ENCODE measurements at regions not wholly inside any gene's neighbourhood (a gene's known extent, or its start where the extent isn't known, plus 50 kb on each side); places are given as distances from the start of the nearest gene placed in this dataset.

DNA sequence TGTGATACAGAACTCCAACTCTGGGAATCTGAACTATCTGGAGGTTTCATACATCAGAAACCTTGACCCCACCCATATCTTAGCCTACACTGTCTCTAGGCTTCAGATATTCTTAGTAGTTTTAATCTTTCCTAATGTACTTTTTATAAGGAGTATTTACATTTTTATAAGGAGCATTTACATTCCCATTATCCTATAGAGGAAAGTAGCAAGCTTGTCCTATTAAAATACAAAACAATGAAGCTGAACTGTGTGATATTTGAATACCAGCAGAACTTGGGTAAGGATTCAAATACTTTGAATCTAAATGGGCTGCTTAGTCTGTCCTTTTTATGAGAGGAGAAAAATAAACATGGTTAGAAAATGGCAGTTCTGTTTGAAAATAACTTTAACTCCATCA, 247.4 kb downstream of the FMR1NB start:
- DNase-seq (ENCODE audit: low spot score) = no peak
- TF ChIP-seq, protein P1, sequence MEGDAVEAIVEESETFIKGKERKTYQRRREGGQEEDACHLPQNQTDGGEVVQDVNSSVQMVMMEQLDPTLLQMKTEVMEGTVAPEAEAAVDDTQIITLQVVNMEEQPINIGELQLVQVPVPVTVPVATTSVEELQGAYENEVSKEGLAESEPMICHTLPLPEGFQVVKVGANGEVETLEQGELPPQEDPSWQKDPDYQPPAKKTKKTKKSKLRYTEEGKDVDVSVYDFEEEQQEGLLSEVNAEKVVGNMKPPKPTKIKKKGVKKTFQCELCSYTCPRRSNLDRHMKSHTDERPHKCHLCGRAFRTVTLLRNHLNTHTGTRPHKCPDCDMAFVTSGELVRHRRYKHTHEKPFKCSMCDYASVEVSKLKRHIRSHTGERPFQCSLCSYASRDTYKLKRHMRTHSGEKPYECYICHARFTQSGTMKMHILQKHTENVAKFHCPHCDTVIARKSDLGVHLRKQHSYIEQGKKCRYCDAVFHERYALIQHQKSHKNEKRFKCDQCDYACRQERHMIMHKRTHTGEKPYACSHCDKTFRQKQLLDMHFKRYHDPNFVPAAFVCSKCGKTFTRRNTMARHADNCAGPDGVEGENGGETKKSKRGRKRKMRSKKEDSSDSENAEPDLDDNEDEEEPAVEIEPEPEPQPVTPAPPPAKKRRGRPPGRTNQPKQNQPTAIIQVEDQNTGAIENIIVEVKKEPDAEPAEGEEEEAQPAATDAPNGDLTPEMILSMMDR (IDR thresholded peaks at IDR 0.05) = no peak
- Histone ChIP-seq H3K27me3 (replicated peaks; ENCODE audit: insufficient read depth) (no peaks in the 10 kb centered on the region), H3K27ac (no peak overlapping the region), H3K4me3 (no peak overlapping the region), H3K9me3 (no peaks in the 10 kb centered on the region), H3K4me1 (ENCODE audit: control insufficient read depth in 1 of 2, low read depth in 2 of 2) (no peaks in the 10 kb centered on the region), H3K36me3 (no peaks in the 10 kb centered on the region)
- ATAC-seq (ENCODE audit: insufficient number of reproducible peaks, low FRiP score, low read depth) = no peak

DNA sequence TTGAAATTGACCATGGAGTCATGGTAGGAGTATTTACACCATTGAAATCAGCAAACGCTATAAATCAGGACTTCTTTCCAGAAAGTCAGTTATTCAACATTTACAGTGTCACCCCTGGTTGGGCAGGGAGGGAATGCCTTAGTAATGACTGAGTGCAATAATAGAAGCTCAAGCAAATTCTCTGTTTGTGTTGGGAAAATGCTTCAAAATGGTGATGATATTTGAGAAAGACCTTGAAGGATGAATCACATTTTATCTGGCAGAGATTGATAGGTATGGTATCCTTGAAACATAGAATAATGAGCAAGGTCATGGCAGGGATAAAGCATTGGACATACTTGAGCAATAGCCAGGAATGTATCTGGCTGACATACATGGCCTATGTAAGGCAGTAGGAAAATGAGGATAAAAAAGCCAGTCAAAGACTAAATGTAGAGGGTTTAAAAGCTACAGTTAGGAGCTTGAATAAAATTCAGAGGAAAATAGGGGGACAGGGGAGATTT, 248.7 kb downstream of the FMR1NB start:
- Histone ChIP-seq H3K9me3 (no peaks in the 10 kb centered on the region), H3K27me3 (replicated peaks; ENCODE audit: insufficient read depth) (no peaks in the 10 kb centered on the region), H3K36me3 (no peaks in the 10 kb centered on the region), H3K27ac (no peak overlapping the region), H3K4me1 (ENCODE audit: control insufficient read depth in 1 of 2, low read depth in 2 of 2) (no peaks in the 10 kb centered on the region), H3K4me3 (no peak overlapping the region)
- no peak for ATAC-seq (ENCODE audit: insufficient number of reproducible peaks, low FRiP score, low read depth)
- TF ChIP-seq, protein P1 (IDR thresholded peaks at IDR 0.05) = no peak
- DNase-seq (ENCODE audit: low spot score) = no peak

DNA sequence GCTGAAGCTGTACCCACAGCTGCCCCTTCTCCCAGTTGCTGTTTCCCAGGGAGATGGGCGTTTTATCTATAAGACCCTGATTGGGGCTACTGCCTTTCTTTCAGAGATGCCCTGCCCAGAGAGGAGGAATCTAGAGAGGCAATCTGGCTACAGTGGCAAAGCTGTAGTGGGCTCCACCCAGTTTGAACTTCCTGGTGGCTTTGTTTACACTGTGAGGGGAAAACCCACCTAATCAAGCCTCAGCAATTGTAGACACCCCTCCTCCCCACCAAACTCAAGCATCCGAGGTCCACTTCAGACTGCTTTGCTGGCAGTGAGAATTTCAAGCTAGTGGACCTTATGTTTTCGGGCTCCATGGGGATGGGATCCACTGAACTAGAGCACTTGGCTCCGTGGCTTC, 240.4 kb upstream of the AFF2 start:
- no peaks in the 10 kb centered on the region for H3K36me3 ChIP-seq
- H3K27ac ChIP-seq = no peak overlapping the region
- H3K27me3 ChIP-seq (replicated peaks; ENCODE audit: insufficient read depth) = no peaks in the 10 kb centered on the region
- H3K4me3 ChIP-seq = no peak overlapping the region
- H3K9me3 ChIP-seq = no peaks in the 10 kb centered on the region
- TF ChIP-seq, protein P1 (IDR thresholded peaks at IDR 0.05) = no peak
- H3K4me1 ChIP-seq (ENCODE audit: control insufficient read depth in 1 of 2, low read depth in 2 of 2) = no peaks in the 10 kb centered on the region
- ATAC-seq (ENCODE audit: insufficient number of reproducible peaks, low FRiP score, low read depth) = no peak
- no peak for DNase-seq (ENCODE audit: low spot score)

DNA sequence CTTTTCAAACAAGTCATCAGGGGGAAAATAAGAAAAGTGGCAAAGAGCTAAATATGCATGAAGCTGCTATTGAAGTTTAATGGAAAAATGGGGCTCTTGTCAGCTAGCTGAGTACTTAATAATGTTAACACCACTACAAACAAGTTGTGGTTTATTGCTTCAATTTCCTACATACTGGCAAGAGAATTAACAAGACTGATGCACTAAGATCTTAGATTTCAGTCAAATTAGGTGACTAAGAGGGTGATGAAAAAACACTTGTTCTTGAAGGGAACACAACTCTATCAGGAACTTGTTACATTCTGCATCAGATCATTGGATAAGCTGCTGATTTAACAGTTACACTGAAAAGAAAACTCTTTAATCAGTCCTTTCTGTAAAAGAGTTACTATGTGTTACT, 234.6 kb upstream of the AFF2 start:
- Histone ChIP-seq H3K27ac (no peak overlapping the region), H3K4me1 (ENCODE audit: control insufficient read depth in 1 of 2, low read depth in 2 of 2) (no peaks in the 10 kb centered on the region), H3K36me3 (no peaks in the 10 kb centered on the region), H3K9me3 (no peaks in the 10 kb centered on the region), H3K4me3 (no peak overlapping the region), H3K27me3 (replicated peaks; ENCODE audit: insufficient read depth) (no peaks in the 10 kb centered on the region)
- ATAC-seq (ENCODE audit: insufficient number of reproducible peaks, low FRiP score, low read depth) = no peak
- DNase-seq (ENCODE audit: low spot score) = no peak
- TF ChIP-seq, protein P1 (IDR thresholded peaks at IDR 0.05) = no peak

DNA sequence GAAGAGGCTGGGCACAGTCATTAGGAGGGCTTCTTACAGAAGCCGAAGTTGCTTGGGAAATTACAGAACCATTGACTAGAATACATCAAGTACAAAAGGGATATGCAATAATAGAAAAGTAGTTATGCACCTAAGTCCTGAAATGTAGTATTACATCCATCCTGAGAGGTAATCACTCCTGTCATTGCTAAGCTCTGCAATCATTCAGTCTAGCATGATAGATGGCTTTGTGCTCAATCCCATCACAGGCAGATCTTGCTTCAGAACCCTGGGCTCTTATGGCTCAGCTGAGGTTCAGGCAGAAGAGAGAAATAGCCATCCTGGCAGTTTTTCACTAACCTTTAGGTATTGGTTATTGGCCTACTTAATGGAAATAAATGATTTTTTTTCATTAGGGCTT, 231.7 kb upstream of the AFF2 start:
- H3K4me3 ChIP-seq = no peak overlapping the region
- TF ChIP-seq, protein P1 (IDR thresholded peaks at IDR 0.05) = no peak
- DNase-seq (ENCODE audit: low spot score) (no peak), ATAC-seq (ENCODE audit: insufficient number of reproducible peaks, low FRiP score, low read depth) (no peak)
- H3K9me3 ChIP-seq = no peaks in the 10 kb centered on the region
- H3K4me1 ChIP-seq (ENCODE audit: control insufficient read depth in 1 of 2, low read depth in 2 of 2) = no peaks in the 10 kb centered on the region
- no peak overlapping the region for H3K27ac ChIP-seq
- no peaks in the 10 kb centered on the region for H3K36me3 ChIP-seq
- H3K27me3 ChIP-seq (replicated peaks; ENCODE audit: insufficient read depth) = no peaks in the 10 kb centered on the region

Data from thoracic aorta (tissue), 2 donors.